ENCODE measurements at regions not wholly inside any gene's neighbourhood (a gene's known extent, or its start where the extent isn't known, plus 50 kb on each side); places are given as distances from the start of the nearest gene placed in this dataset.
"Not testable (repeated sequence)": the region's sequence is repeated elsewhere in the genome, so short reads cannot be mapped to it uniquely, and the experiment has no call there.

- no peak for DNase-seq (ENCODE audit: low spot score)
- no peak overlapping the region for H3K4me3 ChIP-seq (ENCODE audit: low read depth, low read length, poor library complexity, severe bottlenecking)
- H3K4me1 ChIP-seq (ENCODE audit: insufficient read depth, low read length, poor library complexity, severe bottlenecking) = no peaks in the 10 kb centered on the region
- no peak for TF ChIP-seq CTCF (conservative IDR thresholded peaks at IDR 0.05; ENCODE audit: low read depth, low read length)
- no peak for TF ChIP-seq EZH2 (IDR thresholded peaks at IDR 0.05; ENCODE audit: borderline replicate concordance, low read depth, low read length, poor library complexity, severe bottlenecking)
- intact Hi-C loops (cut with micrococcal nuclease; ENCODE audit: unreplicated experiment) = no loop called here
- H3K9me3 ChIP-seq (ENCODE audit: low read depth, low read length, poor library complexity, severe bottlenecking) = no peaks in the 10 kb centered on the region
- H3K27ac ChIP-seq (ENCODE audit: low read depth, low read length, poor library complexity, severe bottlenecking) = no peak overlapping the region
- POLR2A ChIA-PET (ENCODE audit: low non-redundant PET) = no interaction called here
- H3K27me3 ChIP-seq (replicated peaks; ENCODE audit: insufficient read depth, low read depth, low read length, poor library complexity) = no peaks in the 10 kb centered on the region
- H3K36me3 ChIP-seq (ENCODE audit: insufficient read depth, low read length, poor library complexity, severe bottlenecking) = no peaks in the 10 kb centered on the region
- CTCF ChIA-PET = no interaction called here
- BruUV-seq (replicated peaks) = no TSS peak
These were observed 147.8 kb downstream of the LEPR start for GRCh38 chr1:65568285-65568684.

- H3K27ac ChIP-seq (ENCODE audit: low read depth, low read length, poor library complexity, severe bottlenecking) = no peak overlapping the region
- no peaks in the 10 kb centered on the region for H3K9me3 ChIP-seq (ENCODE audit: low read depth, low read length, poor library complexity, severe bottlenecking)
- intact Hi-C loops (cut with micrococcal nuclease; ENCODE audit: unreplicated experiment) = no loop called here
- no peaks in the 10 kb centered on the region for H3K27me3 ChIP-seq (replicated peaks; ENCODE audit: insufficient read depth, low read depth, low read length, poor library complexity)
- DNase-seq (ENCODE audit: low spot score) = no peak
- no peak for TF ChIP-seq EZH2 (IDR thresholded peaks at IDR 0.05; ENCODE audit: borderline replicate concordance, low read depth, low read length, poor library complexity, severe bottlenecking)
- TF ChIP-seq CTCF (conservative IDR thresholded peaks at IDR 0.05; ENCODE audit: low read depth, low read length) = no peak
- no peak overlapping the region for H3K4me3 ChIP-seq (ENCODE audit: low read depth, low read length, poor library complexity, severe bottlenecking)
- ChIA-PET CTCF (no interaction called here), POLR2A (ENCODE audit: low non-redundant PET) (no interaction called here)
- H3K36me3 ChIP-seq (ENCODE audit: insufficient read depth, low read length, poor library complexity, severe bottlenecking) = no peaks in the 10 kb centered on the region
- BruUV-seq (replicated peaks) = no TSS peak
- H3K4me1 ChIP-seq (ENCODE audit: insufficient read depth, low read length, poor library complexity, severe bottlenecking) = no peaks in the 10 kb centered on the region
These were observed 152.4 kb downstream of the LEPR start for GRCh38 chr1:65572701-65573421.

GRCh38 chr1:65577278-65577677 lies 156.8 kb downstream of the LEPR start:
- CTCF ChIA-PET = no interaction called here
- POLR2A ChIA-PET (ENCODE audit: low non-redundant PET) = no interaction called here

GRCh38 chr1:65577982-65578381 lies 157.5 kb downstream of the LEPR start:
- POLR2A ChIA-PET (ENCODE audit: low non-redundant PET); BruUV-seq (replicated peaks): not testable (repeated sequence)

More at GRCh38 chr1:65577278-65577677, 156.8 kb downstream of the LEPR start:
- intact Hi-C loops (cut with micrococcal nuclease; ENCODE audit: unreplicated experiment) = no loop called here
- no peak for DNase-seq (ENCODE audit: low spot score)
- H3K9me3 ChIP-seq (ENCODE audit: low read depth, low read length, poor library complexity, severe bottlenecking) = no peaks in the 10 kb centered on the region
- TF ChIP-seq CTCF (conservative IDR thresholded peaks at IDR 0.05; ENCODE audit: low read depth, low read length) (no peak), EZH2 (IDR thresholded peaks at IDR 0.05; ENCODE audit: borderline replicate concordance, low read depth, low read length, poor library complexity, severe bottlenecking) (no peak)
- BruUV-seq (replicated peaks) = no TSS peak
- no peak overlapping the region for H3K4me3 ChIP-seq (ENCODE audit: low read depth, low read length, poor library complexity, severe bottlenecking)
- no peaks in the 10 kb centered on the region for H3K27me3 ChIP-seq (replicated peaks; ENCODE audit: insufficient read depth, low read depth, low read length, poor library complexity)
- no peak overlapping the region for H3K27ac ChIP-seq (ENCODE audit: low read depth, low read length, poor library complexity, severe bottlenecking)
- no peaks in the 10 kb centered on the region for H3K36me3 ChIP-seq (ENCODE audit: insufficient read depth, low read length, poor library complexity, severe bottlenecking)
- no peaks in the 10 kb centered on the region for H3K4me1 ChIP-seq (ENCODE audit: insufficient read depth, low read length, poor library complexity, severe bottlenecking)

More at GRCh38 chr1:65577982-65578381, 157.5 kb downstream of the LEPR start:
- H3K9me3 ChIP-seq (ENCODE audit: low read depth, low read length, poor library complexity, severe bottlenecking); intact Hi-C loops (cut with micrococcal nuclease; ENCODE audit: unreplicated experiment); H3K27ac ChIP-seq (ENCODE audit: low read depth, low read length, poor library complexity, severe bottlenecking); H3K36me3 ChIP-seq (ENCODE audit: insufficient read depth, low read length, poor library complexity, severe bottlenecking); H3K27me3 ChIP-seq (replicated peaks; ENCODE audit: insufficient read depth, low read depth, low read length, poor library complexity); CTCF ChIA-PET; H3K4me3 ChIP-seq (ENCODE audit: low read depth, low read length, poor library complexity, severe bottlenecking); H3K4me1 ChIP-seq (ENCODE audit: insufficient read depth, low read length, poor library complexity, severe bottlenecking); DNase-seq (ENCODE audit: low spot score): not testable (repeated sequence)

Measured in A673 (cell line).